ENCODE measurements at regions not wholly inside any gene's neighbourhood (a gene's known extent, or its start where the extent isn't known, plus 50 kb on each side); places are given as distances from the start of the nearest gene placed in this dataset.
"Not testable (repeated sequence)": the region's sequence is repeated elsewhere in the genome, so short reads cannot be mapped to it uniquely, and the experiment has no call there.

DNA sequence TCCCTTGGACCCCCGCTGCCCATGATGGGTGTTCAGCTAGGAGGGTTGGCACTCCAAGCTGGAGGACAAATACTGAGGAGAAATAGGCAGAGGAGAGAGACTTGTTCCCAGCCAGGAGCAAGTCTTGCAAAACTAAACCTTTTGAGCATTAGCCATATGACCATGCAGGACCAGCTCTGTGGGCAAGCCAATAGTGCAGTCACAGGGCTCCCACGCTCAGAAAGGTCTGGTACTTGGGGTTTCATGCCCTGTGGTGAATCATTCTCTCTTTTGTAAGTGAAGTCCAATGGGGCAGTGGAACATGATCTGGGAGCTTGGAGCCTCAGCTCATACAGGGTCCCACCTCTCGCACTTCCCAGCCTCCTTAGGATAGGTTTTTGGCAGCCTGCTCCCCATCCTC lies 300.9 kb downstream of the BCOR start:
- DNase-seq (ENCODE audit: low read depth) (no peak), FAIRE-seq (no peak)
- TF ChIP-seq, protein P1, sequence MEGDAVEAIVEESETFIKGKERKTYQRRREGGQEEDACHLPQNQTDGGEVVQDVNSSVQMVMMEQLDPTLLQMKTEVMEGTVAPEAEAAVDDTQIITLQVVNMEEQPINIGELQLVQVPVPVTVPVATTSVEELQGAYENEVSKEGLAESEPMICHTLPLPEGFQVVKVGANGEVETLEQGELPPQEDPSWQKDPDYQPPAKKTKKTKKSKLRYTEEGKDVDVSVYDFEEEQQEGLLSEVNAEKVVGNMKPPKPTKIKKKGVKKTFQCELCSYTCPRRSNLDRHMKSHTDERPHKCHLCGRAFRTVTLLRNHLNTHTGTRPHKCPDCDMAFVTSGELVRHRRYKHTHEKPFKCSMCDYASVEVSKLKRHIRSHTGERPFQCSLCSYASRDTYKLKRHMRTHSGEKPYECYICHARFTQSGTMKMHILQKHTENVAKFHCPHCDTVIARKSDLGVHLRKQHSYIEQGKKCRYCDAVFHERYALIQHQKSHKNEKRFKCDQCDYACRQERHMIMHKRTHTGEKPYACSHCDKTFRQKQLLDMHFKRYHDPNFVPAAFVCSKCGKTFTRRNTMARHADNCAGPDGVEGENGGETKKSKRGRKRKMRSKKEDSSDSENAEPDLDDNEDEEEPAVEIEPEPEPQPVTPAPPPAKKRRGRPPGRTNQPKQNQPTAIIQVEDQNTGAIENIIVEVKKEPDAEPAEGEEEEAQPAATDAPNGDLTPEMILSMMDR (IDR thresholded peaks at IDR 0.05; ENCODE audit: insufficient read depth, low read length, severe bottlenecking): no peak
- Histone ChIP-seq H3K4me3 (ENCODE audit: low read depth, low read length) (no peak overlapping the region), H3K27me3 (ENCODE audit: control insufficient read depth, insufficient read depth, low read length) (no peaks in the 10 kb centered on the region), H3K36me3 (ENCODE audit: control insufficient read depth, insufficient read depth, low read length) (no peaks in the 10 kb centered on the region)

DNA sequence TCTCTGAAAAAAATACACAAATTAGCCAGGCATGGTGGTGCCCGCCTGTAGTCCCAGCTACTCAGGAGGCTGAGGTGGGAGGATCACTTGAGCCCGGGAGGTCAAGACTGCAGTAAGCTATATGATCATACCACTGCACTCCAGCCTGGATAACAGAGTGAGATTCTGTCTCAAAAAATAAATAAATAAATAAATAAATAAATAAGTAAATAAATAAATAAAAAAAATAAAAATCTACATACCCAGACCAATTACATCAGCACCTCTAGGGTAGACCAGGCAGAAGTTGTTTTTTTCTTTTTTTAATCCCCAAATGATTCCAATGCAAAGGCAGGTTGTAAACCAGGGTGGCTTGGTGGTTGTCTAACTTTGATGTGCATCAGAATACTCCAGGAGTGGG lies 299.3 kb downstream of the BCOR start:
- not testable (repeated sequence) for H3K4me3 ChIP-seq (ENCODE audit: low read depth, low read length); H3K27me3 ChIP-seq (ENCODE audit: control insufficient read depth, insufficient read depth, low read length); H3K36me3 ChIP-seq (ENCODE audit: control insufficient read depth, insufficient read depth, low read length); FAIRE-seq; DNase-seq (ENCODE audit: low read depth)

DNA sequence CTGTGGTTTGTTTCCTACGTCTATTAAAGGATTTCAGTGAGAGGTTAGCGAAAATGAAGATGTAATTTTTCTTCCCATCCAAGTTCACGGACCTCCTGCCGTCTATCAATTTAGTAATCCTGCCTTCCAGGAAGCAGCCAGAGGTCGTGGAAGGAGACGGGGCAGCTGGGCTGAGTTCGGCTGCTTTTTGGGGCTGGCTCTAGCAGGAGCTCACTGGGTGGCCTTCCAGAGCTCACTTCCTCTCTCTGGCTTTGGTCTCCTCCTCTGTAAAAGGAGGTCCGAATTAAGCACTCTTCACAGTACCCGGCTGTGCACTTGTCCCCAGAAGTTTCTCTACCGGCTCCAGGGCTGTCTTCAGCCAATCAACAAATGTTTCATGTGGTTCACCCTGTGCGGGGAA lies 295.4 kb downstream of the BCOR start:
- TF ChIP-seq, protein P1 (IDR thresholded peaks at IDR 0.05; ENCODE audit: insufficient read depth, low read length, severe bottlenecking): no peak
- DNase-seq (ENCODE audit: low read depth) (no peak), FAIRE-seq (no peak)

DNA sequence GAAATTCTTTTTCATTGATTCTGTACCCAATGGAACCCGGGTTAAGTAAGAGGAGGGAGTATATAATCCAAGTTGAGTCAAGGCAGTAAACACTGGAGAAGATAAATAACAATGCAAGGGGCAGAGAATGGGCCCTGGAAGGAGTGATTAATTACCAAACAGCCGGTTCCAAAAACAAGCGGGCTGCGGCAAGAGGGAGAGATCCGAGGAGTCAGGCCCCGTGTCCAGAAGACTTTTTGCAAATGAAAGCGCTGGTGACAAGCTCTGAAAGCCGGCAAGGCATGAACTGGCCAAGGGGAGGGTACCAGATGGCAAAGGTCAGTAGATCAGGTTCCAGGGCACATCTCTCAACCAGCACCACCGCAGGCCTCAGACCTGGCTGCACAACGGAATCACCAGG lies 294.9 kb downstream of the BCOR start:
- H3K27me3 ChIP-seq (ENCODE audit: control insufficient read depth, insufficient read depth, low read length): no peaks in the 10 kb centered on the region
- no peaks in the 10 kb centered on the region for H3K36me3 ChIP-seq (ENCODE audit: control insufficient read depth, insufficient read depth, low read length)
- TF ChIP-seq, protein P1 (IDR thresholded peaks at IDR 0.05; ENCODE audit: insufficient read depth, low read length, severe bottlenecking): no peak
- FAIRE-seq (no peak), DNase-seq (ENCODE audit: low read depth) (no peak)
- no peak overlapping the region for H3K4me3 ChIP-seq (ENCODE audit: low read depth, low read length)

More for the DNA sequence above, 295.4 kb downstream of the BCOR start:
- Histone ChIP-seq H3K36me3 (ENCODE audit: control insufficient read depth, insufficient read depth, low read length) (no peaks in the 10 kb centered on the region), H3K27me3 (ENCODE audit: control insufficient read depth, insufficient read depth, low read length) (no peaks in the 10 kb centered on the region), H3K4me3 (ENCODE audit: low read depth, low read length) (no peak overlapping the region)

DNA sequence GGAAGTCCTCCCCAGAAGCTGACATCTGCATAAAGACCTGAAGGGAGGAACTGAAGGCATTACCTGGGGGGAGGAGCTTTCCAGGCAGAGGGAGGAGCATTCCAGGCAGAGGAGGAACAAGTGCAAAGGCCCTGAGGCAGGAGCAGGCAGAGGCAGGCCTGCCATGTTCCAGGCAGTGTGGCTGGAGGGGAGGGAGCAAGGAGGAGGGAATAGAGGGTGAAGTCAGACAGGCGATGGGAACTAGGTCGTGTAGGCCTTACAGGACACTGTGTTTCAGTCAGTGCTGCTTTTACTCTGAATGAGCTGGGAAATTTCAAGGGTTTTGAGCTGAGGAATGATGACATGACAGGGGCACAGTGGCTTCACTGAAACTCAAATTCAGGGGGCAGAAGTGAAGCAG lies 292.7 kb downstream of the BCOR start:
- no peak overlapping the region for H3K4me3 ChIP-seq (ENCODE audit: low read depth, low read length)
- FAIRE-seq: no peak
- peak; percentile 35 for DNase-seq (ENCODE audit: low read depth)
- no peaks in the 10 kb centered on the region for H3K27me3 ChIP-seq (ENCODE audit: control insufficient read depth, insufficient read depth, low read length)
- TF ChIP-seq, protein P1 (IDR thresholded peaks at IDR 0.05; ENCODE audit: insufficient read depth, low read length, severe bottlenecking): no peak
- no peaks in the 10 kb centered on the region for H3K36me3 ChIP-seq (ENCODE audit: control insufficient read depth, insufficient read depth, low read length)

DNA sequence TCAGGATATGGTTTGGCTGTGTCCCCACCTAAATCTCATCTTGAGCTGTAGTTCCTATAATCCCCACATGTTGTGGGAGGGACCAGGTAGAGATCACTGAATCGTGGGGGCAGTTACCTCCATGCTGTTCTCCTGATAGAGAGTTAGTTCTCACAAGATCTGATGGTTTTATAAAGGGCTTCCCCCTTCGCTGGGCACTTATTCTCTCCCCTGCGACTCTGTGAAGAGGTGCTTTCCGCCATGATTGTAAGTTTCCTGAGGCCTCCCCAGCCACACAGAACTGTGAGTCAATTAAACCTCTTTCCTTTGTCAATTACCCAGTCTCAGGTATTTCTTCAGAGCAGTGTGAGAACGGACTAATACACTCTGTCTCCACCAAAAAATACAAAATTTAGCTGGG lies 291.9 kb downstream of the BCOR start:
- Histone ChIP-seq H3K4me3 (ENCODE audit: low read depth, low read length) (no peak overlapping the region), H3K27me3 (ENCODE audit: control insufficient read depth, insufficient read depth, low read length) (no peaks in the 10 kb centered on the region), H3K36me3 (ENCODE audit: control insufficient read depth, insufficient read depth, low read length) (no peaks in the 10 kb centered on the region)
- DNase-seq (ENCODE audit: low read depth) (no peak), FAIRE-seq (no peak)
- TF ChIP-seq, protein P1 (IDR thresholded peaks at IDR 0.05; ENCODE audit: insufficient read depth, low read length, severe bottlenecking): no peak
